ENCODE measurements at regions not wholly inside any gene's neighbourhood (a gene's known extent, or its start where the extent isn't known, plus 50 kb on each side); places are given as distances from the start of the nearest gene placed in this dataset.

DNA sequence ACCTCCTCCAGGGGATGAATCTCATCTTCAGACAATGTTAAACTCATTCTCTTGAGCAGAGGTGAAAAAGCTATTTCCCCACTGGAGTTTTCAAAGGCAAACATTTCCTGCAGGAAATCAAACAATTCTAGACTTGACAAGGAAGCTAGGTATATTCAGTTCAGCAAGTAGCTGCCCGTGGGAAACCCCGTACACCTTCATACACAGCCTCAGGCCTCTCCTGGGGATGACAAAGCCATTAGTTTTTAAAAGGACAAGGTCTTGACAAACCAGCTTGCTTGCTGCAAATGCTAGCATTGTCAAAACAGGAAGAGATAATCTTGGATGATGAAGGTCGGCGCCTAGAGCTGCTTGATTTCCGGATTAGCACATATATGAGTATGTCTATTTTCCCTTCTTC, 1630.8 kb upstream of the TENM4 start:
- no peak for TF ChIP-seq EZH2 (IDR thresholded peaks at IDR 0.05; ENCODE audit: borderline replicate concordance, low read length)
- TF ChIP-seq, protein P1, sequence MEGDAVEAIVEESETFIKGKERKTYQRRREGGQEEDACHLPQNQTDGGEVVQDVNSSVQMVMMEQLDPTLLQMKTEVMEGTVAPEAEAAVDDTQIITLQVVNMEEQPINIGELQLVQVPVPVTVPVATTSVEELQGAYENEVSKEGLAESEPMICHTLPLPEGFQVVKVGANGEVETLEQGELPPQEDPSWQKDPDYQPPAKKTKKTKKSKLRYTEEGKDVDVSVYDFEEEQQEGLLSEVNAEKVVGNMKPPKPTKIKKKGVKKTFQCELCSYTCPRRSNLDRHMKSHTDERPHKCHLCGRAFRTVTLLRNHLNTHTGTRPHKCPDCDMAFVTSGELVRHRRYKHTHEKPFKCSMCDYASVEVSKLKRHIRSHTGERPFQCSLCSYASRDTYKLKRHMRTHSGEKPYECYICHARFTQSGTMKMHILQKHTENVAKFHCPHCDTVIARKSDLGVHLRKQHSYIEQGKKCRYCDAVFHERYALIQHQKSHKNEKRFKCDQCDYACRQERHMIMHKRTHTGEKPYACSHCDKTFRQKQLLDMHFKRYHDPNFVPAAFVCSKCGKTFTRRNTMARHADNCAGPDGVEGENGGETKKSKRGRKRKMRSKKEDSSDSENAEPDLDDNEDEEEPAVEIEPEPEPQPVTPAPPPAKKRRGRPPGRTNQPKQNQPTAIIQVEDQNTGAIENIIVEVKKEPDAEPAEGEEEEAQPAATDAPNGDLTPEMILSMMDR (IDR thresholded peaks at IDR 0.05; ENCODE audit: low read length): no peak
- H3F3A ChIP-seq (ENCODE audit: insufficient read depth, low read length): no peaks in the 10 kb centered on the region
- H3K4me2 ChIP-seq (ENCODE audit: low read length): no peak overlapping the region
- H3K27me3 ChIP-seq (ENCODE audit: insufficient read depth, low read length): no peaks in the 10 kb centered on the region
- no peaks in the 10 kb centered on the region for H4K20me1 ChIP-seq (ENCODE audit: insufficient read depth, low read length)
- no peak overlapping the region for H2AFZ ChIP-seq (ENCODE audit: low read length)
- no peaks in the 10 kb centered on the region for H3K79me2 ChIP-seq (ENCODE audit: insufficient read depth, low read length)
- no peaks in the 10 kb centered on the region for H3K9me3 ChIP-seq (ENCODE audit: low read length)
- H3K27ac ChIP-seq (ENCODE audit: low read depth, low read length, poor library complexity, severe bottlenecking): no peak overlapping the region
- H3K4me1 ChIP-seq (ENCODE audit: insufficient read depth, low read length, severe bottlenecking): no peaks in the 10 kb centered on the region
- no peaks in the 10 kb centered on the region for H3K36me3 ChIP-seq (ENCODE audit: insufficient read depth, low read length)
- H3K4me3 ChIP-seq (ENCODE audit: low read depth, low read length, poor library complexity, severe bottlenecking): no peak overlapping the region
- no peaks in the 10 kb centered on the region for H3K9me2 ChIP-seq (ENCODE audit: low read depth, low read length)
- H3K9ac ChIP-seq (ENCODE audit: low read length): no peak overlapping the region

- no peaks in the 10 kb centered on the region for H3F3A ChIP-seq (ENCODE audit: insufficient read depth, low read length)
- no peak overlapping the region for H3K4me3 ChIP-seq (ENCODE audit: low read depth, low read length, poor library complexity, severe bottlenecking)
- no peaks in the 10 kb centered on the region for H3K9me2 ChIP-seq (ENCODE audit: low read depth, low read length)
- H3K4me2 ChIP-seq (ENCODE audit: low read length): no peak overlapping the region
- no peak overlapping the region for H3K27ac ChIP-seq (ENCODE audit: low read depth, low read length, poor library complexity, severe bottlenecking)
- H3K9me3 ChIP-seq (ENCODE audit: low read length): no peaks in the 10 kb centered on the region
- H3K27me3 ChIP-seq (ENCODE audit: insufficient read depth, low read length): no peaks in the 10 kb centered on the region
- no peak overlapping the region for H3K9ac ChIP-seq (ENCODE audit: low read length)
- TF ChIP-seq, protein P1 (IDR thresholded peaks at IDR 0.05; ENCODE audit: low read length): no peak
- no peak for TF ChIP-seq EZH2 (IDR thresholded peaks at IDR 0.05; ENCODE audit: borderline replicate concordance, low read length)
- H3K79me2 ChIP-seq (ENCODE audit: insufficient read depth, low read length): no peaks in the 10 kb centered on the region
- no peak overlapping the region for H2AFZ ChIP-seq (ENCODE audit: low read length)
- no peaks in the 10 kb centered on the region for H3K36me3 ChIP-seq (ENCODE audit: insufficient read depth, low read length)
- no peaks in the 10 kb centered on the region for H4K20me1 ChIP-seq (ENCODE audit: insufficient read depth, low read length)
- no peaks in the 10 kb centered on the region for H3K4me1 ChIP-seq (ENCODE audit: insufficient read depth, low read length, severe bottlenecking)
Measured at GRCh38 chr11:81070948-81071347, 1630.1 kb upstream of the TENM4 start.

- H3K27me3 ChIP-seq (ENCODE audit: insufficient read depth, low read length): no peaks in the 10 kb centered on the region
- H3K79me2 ChIP-seq (ENCODE audit: insufficient read depth, low read length): no peaks in the 10 kb centered on the region
- H2AFZ ChIP-seq (ENCODE audit: low read length): no peak overlapping the region
- no peak overlapping the region for H3K4me3 ChIP-seq (ENCODE audit: low read depth, low read length, poor library complexity, severe bottlenecking)
- no peaks in the 10 kb centered on the region for H3K9me3 ChIP-seq (ENCODE audit: low read length)
- H3K9me2 ChIP-seq (ENCODE audit: low read depth, low read length): no peaks in the 10 kb centered on the region
- no peak overlapping the region for H3K4me2 ChIP-seq (ENCODE audit: low read length)
- H3K36me3 ChIP-seq (ENCODE audit: insufficient read depth, low read length): no peaks in the 10 kb centered on the region
- TF ChIP-seq, protein P1 (IDR thresholded peaks at IDR 0.05; ENCODE audit: low read length): no peak
- no peak for TF ChIP-seq EZH2 (IDR thresholded peaks at IDR 0.05; ENCODE audit: borderline replicate concordance, low read length)
- no peaks in the 10 kb centered on the region for H3K4me1 ChIP-seq (ENCODE audit: insufficient read depth, low read length, severe bottlenecking)
- no peak overlapping the region for H3K27ac ChIP-seq (ENCODE audit: low read depth, low read length, poor library complexity, severe bottlenecking)
- H3K9ac ChIP-seq (ENCODE audit: low read length): no peak overlapping the region
- H4K20me1 ChIP-seq (ENCODE audit: insufficient read depth, low read length): no peaks in the 10 kb centered on the region
- no peaks in the 10 kb centered on the region for H3F3A ChIP-seq (ENCODE audit: insufficient read depth, low read length)
Measured at GRCh38 chr11:81059356-81059755, 1618.5 kb upstream of the TENM4 start.

Measured in OCI-LY1 (cell line).